ENCODE measurements at regions not wholly inside any gene's neighbourhood (a gene's known extent, or its start where the extent isn't known, plus 50 kb on each side); places are given as distances from the start of the nearest gene placed in this dataset.

GRCh38 chr11:116563028-116563711 lies 209.6 kb downstream of the BUD13 start:
- H3K36me3 ChIP-seq (ENCODE audit: control insufficient read depth in 1 of 2, insufficient read depth in 2 of 2, low read length in 2 of 2): no peaks in the 10 kb centered on the region
- no peak overlapping the region for H3K23ac ChIP-seq (ENCODE audit: low read length)
- no CpG with 5 or more reads among the region's 10 CpGs for WGBS (ENCODE audit: extremely low coverage, insufficient coverage, insufficient read length)
- H3K4me1 ChIP-seq (ENCODE audit: control insufficient read depth in 1 of 2, insufficient read depth in 2 of 2, low read length in 2 of 2): no peaks in the 10 kb centered on the region
- no peak overlapping the region for H2AFZ ChIP-seq (ENCODE audit: insufficient read depth, low read length, poor library complexity)
- no peak overlapping the region for H2BK120ac ChIP-seq (ENCODE audit: insufficient read depth, low read length, poor library complexity)
- no peak overlapping the region for H4K12ac ChIP-seq (ENCODE audit: low read depth, low read length)
- no peak overlapping the region for H4K8ac ChIP-seq (ENCODE audit: low read depth, low read length)
- H3K9me3 ChIP-seq (ENCODE audit: insufficient read depth, low read depth, low read length): peaks cover 1% of the 10 kb centered on the region
- no peaks in the 10 kb centered on the region for H3K79me1 ChIP-seq (ENCODE audit: low read length)
- H4K91ac ChIP-seq (ENCODE audit: low read depth, low read length): no peak overlapping the region
- DNase-seq: no peak
- H3K27ac ChIP-seq (ENCODE audit: low read depth, low read length): no peak overlapping the region
- H2AK5ac ChIP-seq (ENCODE audit: low read length): no peak overlapping the region
- H3K14ac ChIP-seq (ENCODE audit: low read length): no peak overlapping the region
- no peaks in the 10 kb centered on the region for H3K79me2 ChIP-seq (ENCODE audit: control insufficient read depth, insufficient read depth, low read length, poor library complexity)
- H3K9ac ChIP-seq (ENCODE audit: low read length): no peak overlapping the region
- no peaks in the 10 kb centered on the region for H3K27me3 ChIP-seq (ENCODE audit: insufficient read depth, low read length)
- no peak overlapping the region for H3K4me3 ChIP-seq (ENCODE audit: low read depth, low read length)
- no peak overlapping the region for H3K4me2 ChIP-seq (ENCODE audit: low read length)
- no peak overlapping the region for H3K4ac ChIP-seq (ENCODE audit: low read depth, low read length)
- H2BK5ac ChIP-seq (ENCODE audit: low read depth, low read length, poor library complexity): no peak overlapping the region
- H2BK12ac ChIP-seq (ENCODE audit: low read length): no peak overlapping the region
- H3K18ac ChIP-seq (ENCODE audit: low read length): no peak overlapping the region

GRCh38 chr11:116560589-116560988 lies 212.2 kb downstream of the BUD13 start:
- H3K14ac ChIP-seq (ENCODE audit: low read length): no peak overlapping the region
- H3K4me1 ChIP-seq (ENCODE audit: control insufficient read depth in 1 of 2, insufficient read depth in 2 of 2, low read length in 2 of 2): no peaks in the 10 kb centered on the region
- no peak overlapping the region for H4K12ac ChIP-seq (ENCODE audit: low read depth, low read length)
- H3K4me3 ChIP-seq (ENCODE audit: low read depth, low read length): no peak overlapping the region
- H3K9ac ChIP-seq (ENCODE audit: low read length): no peak overlapping the region
- H4K91ac ChIP-seq (ENCODE audit: low read depth, low read length): no peak overlapping the region
- no peaks in the 10 kb centered on the region for H3K36me3 ChIP-seq (ENCODE audit: control insufficient read depth in 1 of 2, insufficient read depth in 2 of 2, low read length in 2 of 2)
- no peak overlapping the region for H3K4me2 ChIP-seq (ENCODE audit: low read length)
- H4K8ac ChIP-seq (ENCODE audit: low read depth, low read length): no peak overlapping the region
- no peak overlapping the region for H2AK5ac ChIP-seq (ENCODE audit: low read length)
- H3K23ac ChIP-seq (ENCODE audit: low read length): no peak overlapping the region
- no peaks in the 10 kb centered on the region for H3K27me3 ChIP-seq (ENCODE audit: insufficient read depth, low read length)
- no peak overlapping the region for H2BK5ac ChIP-seq (ENCODE audit: low read depth, low read length, poor library complexity)
- H2AFZ ChIP-seq (ENCODE audit: insufficient read depth, low read length, poor library complexity): no peak overlapping the region
- no peak overlapping the region for H2BK12ac ChIP-seq (ENCODE audit: low read length)
- no peak overlapping the region for H2BK120ac ChIP-seq (ENCODE audit: insufficient read depth, low read length, poor library complexity)
- H3K9me3 ChIP-seq (ENCODE audit: insufficient read depth, low read depth, low read length): peaks cover 4% of the 10 kb centered on the region
- no CpG with 5 or more reads among the region's 3 CpGs for WGBS (ENCODE audit: extremely low coverage, insufficient coverage, insufficient read length)
- no peak for DNase-seq
- no peak overlapping the region for H3K18ac ChIP-seq (ENCODE audit: low read length)
- H3K79me2 ChIP-seq (ENCODE audit: control insufficient read depth, insufficient read depth, low read length, poor library complexity): no peaks in the 10 kb centered on the region
- H3K79me1 ChIP-seq (ENCODE audit: low read length): no peaks in the 10 kb centered on the region
- no peak overlapping the region for H3K4ac ChIP-seq (ENCODE audit: low read depth, low read length)
- no peak overlapping the region for H3K27ac ChIP-seq (ENCODE audit: low read depth, low read length)

GRCh38 chr11:116558504-116559211 lies 214.1 kb downstream of the BUD13 start:
- Histone ChIP-seq H2AK5ac (ENCODE audit: low read length) (no peak overlapping the region), H3K27ac (ENCODE audit: low read depth, low read length) (no peak overlapping the region), H3K18ac (ENCODE audit: low read length) (no peak overlapping the region), H3K4me3 (ENCODE audit: low read depth, low read length) (no peak overlapping the region), H4K91ac (ENCODE audit: low read depth, low read length) (no peak overlapping the region), H3K23ac (ENCODE audit: low read length) (no peak overlapping the region), H3K36me3 (ENCODE audit: control insufficient read depth in 1 of 2, insufficient read depth in 2 of 2, low read length in 2 of 2) (no peaks in the 10 kb centered on the region), H3K4ac (ENCODE audit: low read depth, low read length) (no peak overlapping the region), H2BK120ac (ENCODE audit: insufficient read depth, low read length, poor library complexity) (no peak overlapping the region), H3K27me3 (ENCODE audit: insufficient read depth, low read length) (no peaks in the 10 kb centered on the region), H3K14ac (ENCODE audit: low read length) (no peak overlapping the region), H4K12ac (ENCODE audit: low read depth, low read length) (no peak overlapping the region), H2AFZ (ENCODE audit: insufficient read depth, low read length, poor library complexity) (no peak overlapping the region), H3K4me1 (ENCODE audit: control insufficient read depth in 1 of 2, insufficient read depth in 2 of 2, low read length in 2 of 2) (no peaks in the 10 kb centered on the region), H2BK12ac (ENCODE audit: low read length) (no peak overlapping the region), H3K9ac (ENCODE audit: low read length) (no peak overlapping the region), H4K8ac (ENCODE audit: low read depth, low read length) (no peak overlapping the region), H3K9me3 (ENCODE audit: insufficient read depth, low read depth, low read length) (peaks cover 4% of the 10 kb centered on the region), H3K4me2 (ENCODE audit: low read length) (no peak overlapping the region), H2BK5ac (ENCODE audit: low read depth, low read length, poor library complexity) (no peak overlapping the region), H3K79me2 (ENCODE audit: control insufficient read depth, insufficient read depth, low read length, poor library complexity) (no peaks in the 10 kb centered on the region), H3K79me1 (ENCODE audit: low read length) (no peaks in the 10 kb centered on the region)
- no peak for DNase-seq
- no CpG with 5 or more reads among the region's 9 CpGs for WGBS (ENCODE audit: extremely low coverage, insufficient coverage, insufficient read length)

- Histone ChIP-seq H2AK5ac (ENCODE audit: low read length) (no peak overlapping the region), H3K9me3 (ENCODE audit: insufficient read depth, low read depth, low read length) (peaks cover 4% of the 10 kb centered on the region), H2BK5ac (ENCODE audit: low read depth, low read length, poor library complexity) (no peak overlapping the region), H3K9ac (ENCODE audit: low read length) (no peak overlapping the region), H3K14ac (ENCODE audit: low read length) (no peak overlapping the region), H3K27ac (ENCODE audit: low read depth, low read length) (no peak overlapping the region), H4K91ac (ENCODE audit: low read depth, low read length) (no peak overlapping the region), H3K79me2 (ENCODE audit: control insufficient read depth, insufficient read depth, low read length, poor library complexity) (no peaks in the 10 kb centered on the region), H3K79me1 (ENCODE audit: low read length) (no peaks in the 10 kb centered on the region), H3K27me3 (ENCODE audit: insufficient read depth, low read length) (no peaks in the 10 kb centered on the region), H3K4me2 (ENCODE audit: low read length) (no peak overlapping the region), H2AFZ (ENCODE audit: insufficient read depth, low read length, poor library complexity) (no peak overlapping the region), H4K12ac (ENCODE audit: low read depth, low read length) (no peak overlapping the region), H3K4ac (ENCODE audit: low read depth, low read length) (no peak overlapping the region), H3K18ac (ENCODE audit: low read length) (no peak overlapping the region), H2BK120ac (ENCODE audit: insufficient read depth, low read length, poor library complexity) (no peak overlapping the region), H3K4me3 (ENCODE audit: low read depth, low read length) (no peak overlapping the region), H3K36me3 (ENCODE audit: control insufficient read depth in 1 of 2, insufficient read depth in 2 of 2, low read length in 2 of 2) (no peaks in the 10 kb centered on the region), H4K8ac (ENCODE audit: low read depth, low read length) (no peak overlapping the region), H3K4me1 (ENCODE audit: control insufficient read depth in 1 of 2, insufficient read depth in 2 of 2, low read length in 2 of 2) (no peaks in the 10 kb centered on the region), H2BK12ac (ENCODE audit: low read length) (no peak overlapping the region), H3K23ac (ENCODE audit: low read length) (no peak overlapping the region)
- no CpG with 5 or more reads among the region's 3 CpGs for WGBS (ENCODE audit: extremely low coverage, insufficient coverage, insufficient read length)
- DNase-seq: no peak
Measured at GRCh38 chr11:116557282-116557681, 215.5 kb downstream of the BUD13 start.

All from trophoblast cell (in vitro differentiated cells and primary cell).